ENCODE measurements at regions not wholly inside any gene's neighbourhood (a gene's known extent, or its start where the extent isn't known, plus 50 kb on each side); places are given as distances from the start of the nearest gene placed in this dataset.

GRCh38 chr11:131089727-131090245 lies 173.5 kb upstream of the SNX19 start:
- peaks cover 3% of the 10 kb centered on the region for H3K9me3 Mint-ChIP-seq
- H3K4me1 Mint-ChIP-seq (ENCODE audit: unreplicated experiment) = no peaks in the 10 kb centered on the region
- peaks cover 18% of the 10 kb centered on the region for H3K27me3 Mint-ChIP-seq
- H3K36me3 Mint-ChIP-seq = no peaks in the 10 kb centered on the region
- no peak for TF ChIP-seq CTCF (conservative IDR thresholded peaks at IDR 0.05)
- H3K4me3 Mint-ChIP-seq = no peak overlapping the region
- H3K27ac Mint-ChIP-seq = no peak overlapping the region
- DNase-seq (ENCODE audit: extremely low spot score, unreplicated experiment) = no peak

GRCh38 chr11:131092469-131092868 lies 176.2 kb upstream of the SNX19 start:
- Mint-ChIP-seq H3K27ac (no peak overlapping the region), H3K36me3 (no peaks in the 10 kb centered on the region)
- no peak for DNase-seq (ENCODE audit: extremely low spot score, unreplicated experiment)

GRCh38 chr11:131094827-131095226 lies 178.5 kb upstream of the SNX19 start:
- DNase-seq (ENCODE audit: extremely low spot score, unreplicated experiment) = no peak
- peaks cover 3% of the 10 kb centered on the region for H3K4me1 Mint-ChIP-seq (ENCODE audit: unreplicated experiment)
- no peak for TF ChIP-seq CTCF (conservative IDR thresholded peaks at IDR 0.05)
- H3K27ac Mint-ChIP-seq = no peak overlapping the region
- H3K4me3 Mint-ChIP-seq = no peak overlapping the region
- H3K27me3 Mint-ChIP-seq = peaks cover 21% of the 10 kb centered on the region
- peaks cover 3% of the 10 kb centered on the region for H3K9me3 Mint-ChIP-seq
- no peaks in the 10 kb centered on the region for H3K36me3 Mint-ChIP-seq

More at GRCh38 chr11:131092469-131092868, 176.2 kb upstream of the SNX19 start:
- no peak overlapping the region for H3K4me3 Mint-ChIP-seq
- no peaks in the 10 kb centered on the region for H3K4me1 Mint-ChIP-seq (ENCODE audit: unreplicated experiment)
- H3K9me3 Mint-ChIP-seq = peaks cover 3% of the 10 kb centered on the region
- no peak for TF ChIP-seq CTCF (conservative IDR thresholded peaks at IDR 0.05)
- peaks cover 23% of the 10 kb centered on the region for H3K27me3 Mint-ChIP-seq

GRCh38 chr11:131095511-131096185 lies 179.4 kb upstream of the SNX19 start:
- H3K4me1 Mint-ChIP-seq (ENCODE audit: unreplicated experiment) = peaks cover 5% of the 10 kb centered on the region
- H3K27ac Mint-ChIP-seq = no peak overlapping the region
- no peak for TF ChIP-seq CTCF (conservative IDR thresholded peaks at IDR 0.05)
- H3K4me3 Mint-ChIP-seq = no peak overlapping the region
- peaks cover 3% of the 10 kb centered on the region for H3K9me3 Mint-ChIP-seq
- H3K36me3 Mint-ChIP-seq = no peaks in the 10 kb centered on the region
- DNase-seq (ENCODE audit: extremely low spot score, unreplicated experiment) = no peak
- H3K27me3 Mint-ChIP-seq = peaks cover 16% of the 10 kb centered on the region

- no peak for DNase-seq (ENCODE audit: extremely low spot score, unreplicated experiment)
- no peaks in the 10 kb centered on the region for H3K36me3 Mint-ChIP-seq
- no peak for TF ChIP-seq CTCF (conservative IDR thresholded peaks at IDR 0.05)
- H3K27ac Mint-ChIP-seq = no peak overlapping the region
- H3K27me3 Mint-ChIP-seq = peaks cover 13% of the 10 kb centered on the region
- no peak overlapping the region for H3K4me3 Mint-ChIP-seq
- peaks cover 5% of the 10 kb centered on the region for H3K4me1 Mint-ChIP-seq (ENCODE audit: unreplicated experiment)
- H3K9me3 Mint-ChIP-seq = no peaks in the 10 kb centered on the region
Measured at GRCh38 chr11:131099013-131099412, 182.7 kb upstream of the SNX19 start.
